Right atrium auricular region (tissue), 2 donors: ENCODE measurements at regions not wholly inside any gene's neighbourhood (a gene's known extent, or its start where the extent isn't known, plus 50 kb on each side); places are given as distances from the start of the nearest gene placed in this dataset.

ENCODE experiments used
- DNase-seq: peaks from one replicate; pipeline ENCODE4 v3.0.0-alpha.2; 2019; ENCODE audit warnings: low spot score
- H3K27ac ChIP-seq, 2 donors: fragments of 200-600 bp; sonication (generic); 1 replicate in 1 of 2; 2 replicates in 1 of 2; pipeline ENCODE4 v1.5.1; 2016 to 2019
- H3K27me3 ChIP-seq, 2 donors: fragments of 200-600 bp; sonication (generic); one replicate each; pipeline versions ENCODE4 v1.5.1 to v1.6.0; 2017 to 2019
- H3K36me3 ChIP-seq: fragments of 200-600 bp; sonication (generic); one replicate; pipeline ENCODE4 v1.5.1; 2016
- H3K4me1 ChIP-seq, 2 donors: fragments of 200-600 bp; sonication (generic); one replicate each; pipeline versions ENCODE4 v1.5.1 to v1.6.0; 2017 to 2019
- H3K4me3 ChIP-seq, 2 donors: fragments of 200-600 bp; sonication (generic); 1 replicate in 1 of 2; 2 replicates in 1 of 2; pipeline ENCODE4 v1.5.1; 2017 to 2019; ENCODE audit warnings: mild to moderate bottlenecking in 1 of 2, moderate library complexity in 1 of 2
- H3K9me3 ChIP-seq, 2 donors: fragments of 200-600 bp; sonication (generic); one replicate each; pipeline ENCODE4 v1.5.1; 2019
- CTCF ChIP-seq, 2 donors: fragments of 200-600 bp; sonication (generic); IDR thresholded peaks; one replicate each; pipeline ENCODE4 v1.5.1; 2019; ENCODE audit warnings: antibody characterized with exemption in 2 of 2

- no peak overlapping the region for H3K4me3 ChIP-seq
- no peak for TF ChIP-seq CTCF (IDR thresholded peaks at IDR 0.05)
- no peak overlapping the region for H3K27ac ChIP-seq
- no peaks in the 10 kb centered on the region for H3K9me3 ChIP-seq
- no peak for DNase-seq
- no peaks in the 10 kb centered on the region for H3K27me3 ChIP-seq
- H3K36me3 ChIP-seq: no peaks in the 10 kb centered on the region
- no peaks in the 10 kb centered on the region for H3K4me1 ChIP-seq
Observed at GRCh38 chr12:18207266-18207665, 54.1 kb upstream of the PIK3C2G start.

GRCh38 chr12:18206198-18206597, 55.1 kb upstream of the PIK3C2G start:
- Histone ChIP-seq H3K4me1 (no peaks in the 10 kb centered on the region), H3K27ac (no peak overlapping the region), H3K9me3 (no peaks in the 10 kb centered on the region), H3K36me3 (no peaks in the 10 kb centered on the region), H3K27me3 (no peaks in the 10 kb centered on the region), H3K4me3 (no peak overlapping the region)
- no peak for TF ChIP-seq CTCF (IDR thresholded peaks at IDR 0.05)
- DNase-seq: no peak

- H3K27me3 ChIP-seq: no peaks in the 10 kb centered on the region
- no peaks in the 10 kb centered on the region for H3K4me1 ChIP-seq
- no peaks in the 10 kb centered on the region for H3K9me3 ChIP-seq
- H3K36me3 ChIP-seq: no peaks in the 10 kb centered on the region
- no peak overlapping the region for H3K4me3 ChIP-seq
- TF ChIP-seq CTCF (IDR thresholded peaks at IDR 0.05): no peak
- H3K27ac ChIP-seq: no peak overlapping the region
- DNase-seq: no peak
Observed at GRCh38 chr12:18204053-18204452, 57.3 kb upstream of the PIK3C2G start.

GRCh38 chr12:18192119-18192518, 69.2 kb upstream of the PIK3C2G start:
- H3K9me3 ChIP-seq: no peaks in the 10 kb centered on the region
- TF ChIP-seq CTCF (IDR thresholded peaks at IDR 0.05): no peak
- no peak for DNase-seq
- no peaks in the 10 kb centered on the region for H3K36me3 ChIP-seq
- H3K4me3 ChIP-seq: no peak overlapping the region
- no peak overlapping the region for H3K27ac ChIP-seq
- H3K27me3 ChIP-seq: no peaks in the 10 kb centered on the region
- no peaks in the 10 kb centered on the region for H3K4me1 ChIP-seq

GRCh38 chr12:18183141-18183540, 78.2 kb upstream of the PIK3C2G start:
- no peak for DNase-seq
- TF ChIP-seq CTCF (IDR thresholded peaks at IDR 0.05): no peak
- Histone ChIP-seq H3K4me3 (no peak overlapping the region), H3K36me3 (no peaks in the 10 kb centered on the region), H3K4me1 (no peaks in the 10 kb centered on the region), H3K27ac (no peak overlapping the region), H3K27me3 (no peaks in the 10 kb centered on the region), H3K9me3 (no peaks in the 10 kb centered on the region)

GRCh38 chr12:18171571-18171970, 81.6 kb upstream of the RERGL start:
- Histone ChIP-seq H3K36me3 (no peaks in the 10 kb centered on the region), H3K27me3 (no peaks in the 10 kb centered on the region), H3K9me3 (peaks cover 0 to 15% of the 10 kb centered on the region in 2 donors), H3K27ac (no peak overlapping the region), H3K4me1 (no peaks in the 10 kb centered on the region), H3K4me3 (no peak overlapping the region)
- no peak for DNase-seq
- no peak for TF ChIP-seq CTCF (IDR thresholded peaks at IDR 0.05)
